ENCODE measurements at regions not wholly inside any gene's neighbourhood (a gene's known extent, or its start where the extent isn't known, plus 50 kb on each side); places are given as distances from the start of the nearest gene placed in this dataset.

GRCh38 chr3:158992463-158992862, 190.6 kb downstream of the MFSD1 start:
- no peaks in the 10 kb centered on the region for H3K4me1 Mint-ChIP-seq
- no peaks in the 10 kb centered on the region for H3K27me3 Mint-ChIP-seq
- no peaks in the 10 kb centered on the region for H3K9me3 Mint-ChIP-seq
- no peak for ATAC-seq (replicated peaks)
- H3K36me3 Mint-ChIP-seq (ENCODE audit: low read depth), result no peaks in the 10 kb centered on the region
- H3K4me3 Mint-ChIP-seq, result no peak overlapping the region
- H3K27ac Mint-ChIP-seq, result no peak overlapping the region

DNA sequence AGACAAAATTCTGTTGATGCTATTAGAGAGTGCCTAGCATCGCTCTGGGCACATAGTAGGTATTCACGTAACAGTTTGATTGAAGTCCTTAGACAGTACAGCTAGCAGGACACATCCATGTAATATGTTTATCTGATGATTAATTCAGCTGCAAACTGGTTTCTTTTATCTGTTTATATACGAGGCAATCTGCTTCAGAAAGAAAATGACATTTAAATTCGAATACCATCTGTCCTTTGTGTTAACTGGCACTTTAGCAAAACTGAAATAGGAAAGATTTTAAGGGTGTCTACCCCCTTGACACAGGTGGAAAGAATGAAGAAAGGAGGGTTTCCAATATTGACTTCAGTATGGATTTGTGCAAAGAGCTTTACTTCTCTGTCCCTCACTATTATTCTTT, 192.5 kb downstream of the MFSD1 start:
- Mint-ChIP-seq H3K4me3 (no peak overlapping the region), H3K9me3 (no peaks in the 10 kb centered on the region), H3K27me3 (no peaks in the 10 kb centered on the region), H3K4me1 (no peaks in the 10 kb centered on the region), H3K36me3 (ENCODE audit: low read depth) (no peaks in the 10 kb centered on the region), H3K27ac (no peak overlapping the region)
- ATAC-seq (replicated peaks), result no peak

DNA sequence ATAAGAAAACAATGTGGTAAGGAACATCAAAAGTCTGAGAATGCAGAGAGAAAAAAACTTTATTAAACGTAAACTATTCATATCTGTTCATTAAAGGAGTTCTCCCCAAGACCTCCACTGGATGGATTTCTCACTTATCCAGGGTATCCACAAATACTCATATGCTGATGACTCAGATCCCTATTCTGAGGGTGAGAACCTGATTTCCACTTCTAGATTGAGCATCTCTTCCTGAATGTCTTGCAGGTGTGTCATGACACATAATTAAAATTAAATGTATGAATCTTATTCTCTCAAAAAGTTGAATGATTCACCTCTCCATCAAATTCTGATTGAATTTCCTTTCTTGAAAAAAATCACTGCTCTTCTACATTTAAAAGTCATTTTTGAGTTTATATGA, 199.9 kb downstream of the MFSD1 start:
- peaks cover 3% of the 10 kb centered on the region for H3K27me3 Mint-ChIP-seq
- no peak overlapping the region for H3K4me3 Mint-ChIP-seq
- no peaks in the 10 kb centered on the region for H3K9me3 Mint-ChIP-seq
- no peak overlapping the region for H3K27ac Mint-ChIP-seq
- no peaks in the 10 kb centered on the region for H3K4me1 Mint-ChIP-seq
- ATAC-seq (replicated peaks), result no peak
- H3K36me3 Mint-ChIP-seq (ENCODE audit: low read depth), result no peaks in the 10 kb centered on the region

DNA sequence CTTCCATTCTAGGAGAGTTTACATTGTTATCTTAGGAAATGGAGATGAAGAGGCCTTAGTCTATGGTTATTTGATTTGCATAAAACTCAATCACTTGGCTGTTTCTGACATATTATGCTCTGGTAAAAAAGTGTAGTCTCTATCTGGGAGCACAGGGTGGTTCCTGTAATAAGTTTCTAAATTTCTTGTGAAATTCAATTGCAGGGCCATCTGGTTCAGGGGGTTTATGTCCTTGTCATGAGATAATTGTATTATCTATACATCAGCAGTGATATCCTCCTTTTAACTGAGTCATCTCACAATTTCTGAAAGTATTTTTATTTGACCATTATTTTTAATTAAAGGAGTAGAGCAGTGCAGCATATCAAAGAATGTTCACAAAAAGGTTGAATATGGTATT, 203.3 kb downstream of the MFSD1 start:
- no peak for ATAC-seq (replicated peaks)
- Mint-ChIP-seq H3K9me3 (peaks cover 5% of the 10 kb centered on the region), H3K27me3 (peaks cover 3% of the 10 kb centered on the region), H3K36me3 (ENCODE audit: low read depth) (no peaks in the 10 kb centered on the region), H3K4me1 (no peaks in the 10 kb centered on the region), H3K27ac (no peak overlapping the region), H3K4me3 (no peak overlapping the region)

DNA sequence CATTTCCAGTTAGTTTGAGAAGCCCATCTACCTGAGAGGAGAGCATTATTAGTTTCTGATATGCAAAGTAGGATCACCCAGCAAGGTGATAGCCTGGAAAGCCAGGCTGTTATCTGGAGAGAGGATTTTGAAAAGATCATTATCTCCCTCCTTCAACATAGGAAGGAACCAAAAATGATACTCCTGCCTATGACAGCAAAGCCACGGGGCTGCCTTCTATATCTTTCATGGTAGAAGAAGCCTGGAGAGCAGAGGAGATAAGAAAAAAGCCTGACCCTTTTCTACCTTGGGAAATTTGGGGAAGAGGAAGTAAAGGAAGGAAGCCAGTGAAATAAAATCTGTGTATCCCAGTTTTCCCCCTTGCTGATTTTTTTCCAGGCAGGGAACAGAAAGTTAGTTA, 205.5 kb downstream of the MFSD1 start:
- H3K9me3 Mint-ChIP-seq, result peaks cover 5% of the 10 kb centered on the region
- no peak overlapping the region for H3K4me3 Mint-ChIP-seq

GRCh38 chr3:159008401-159008800, 206.5 kb downstream of the MFSD1 start:
- no peak for ATAC-seq (replicated peaks)
- no peaks in the 10 kb centered on the region for H3K36me3 Mint-ChIP-seq (ENCODE audit: low read depth)
- no peak overlapping the region for H3K27ac Mint-ChIP-seq
- H3K9me3 Mint-ChIP-seq, result peaks cover 5% of the 10 kb centered on the region
- peaks cover 3% of the 10 kb centered on the region for H3K27me3 Mint-ChIP-seq
- H3K4me1 Mint-ChIP-seq, result no peaks in the 10 kb centered on the region
- H3K4me3 Mint-ChIP-seq, result no peak overlapping the region

More for the DNA sequence above, 205.5 kb downstream of the MFSD1 start:
- ATAC-seq (replicated peaks), result no peak
- Mint-ChIP-seq H3K27me3 (peaks cover 3% of the 10 kb centered on the region), H3K36me3 (ENCODE audit: low read depth) (no peaks in the 10 kb centered on the region), H3K4me1 (no peaks in the 10 kb centered on the region), H3K27ac (no peak overlapping the region)

DNA sequence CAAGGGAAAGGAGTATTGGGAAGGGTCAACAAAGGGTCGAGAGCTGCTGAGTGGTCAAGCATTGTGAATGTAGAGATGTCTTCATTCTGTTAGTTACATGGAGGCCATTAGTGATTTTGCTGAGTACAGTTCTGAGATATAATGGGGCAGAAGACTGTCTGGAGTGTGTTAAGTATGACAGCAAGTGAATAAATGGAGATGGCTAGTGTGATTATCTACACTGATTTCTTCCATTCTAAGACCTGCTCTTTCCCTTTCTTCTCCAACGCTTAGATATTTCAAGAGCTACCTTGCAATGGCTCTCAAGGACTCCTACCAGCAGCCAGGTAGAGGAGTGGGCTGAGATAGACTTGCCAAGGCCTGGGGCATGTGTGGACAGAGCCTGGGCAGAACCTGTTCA, 216.5 kb downstream of the MFSD1 start:
- Mint-ChIP-seq H3K27me3 (no peaks in the 10 kb centered on the region), H3K27ac (no peak overlapping the region), H3K4me3 (no peak overlapping the region), H3K9me3 (peaks cover 5% of the 10 kb centered on the region), H3K36me3 (ENCODE audit: low read depth) (no peaks in the 10 kb centered on the region), H3K4me1 (no peaks in the 10 kb centered on the region)
- no peak for ATAC-seq (replicated peaks)

GRCh38 chr3:159025733-159026132, 223.9 kb downstream of the MFSD1 start:
- Mint-ChIP-seq H3K27ac (no peak overlapping the region), H3K4me1 (no peaks in the 10 kb centered on the region), H3K9me3 (no peaks in the 10 kb centered on the region), H3K36me3 (ENCODE audit: low read depth) (no peaks in the 10 kb centered on the region), H3K4me3 (no peak overlapping the region), H3K27me3 (no peaks in the 10 kb centered on the region)
- ATAC-seq (replicated peaks), result no peak

DNA sequence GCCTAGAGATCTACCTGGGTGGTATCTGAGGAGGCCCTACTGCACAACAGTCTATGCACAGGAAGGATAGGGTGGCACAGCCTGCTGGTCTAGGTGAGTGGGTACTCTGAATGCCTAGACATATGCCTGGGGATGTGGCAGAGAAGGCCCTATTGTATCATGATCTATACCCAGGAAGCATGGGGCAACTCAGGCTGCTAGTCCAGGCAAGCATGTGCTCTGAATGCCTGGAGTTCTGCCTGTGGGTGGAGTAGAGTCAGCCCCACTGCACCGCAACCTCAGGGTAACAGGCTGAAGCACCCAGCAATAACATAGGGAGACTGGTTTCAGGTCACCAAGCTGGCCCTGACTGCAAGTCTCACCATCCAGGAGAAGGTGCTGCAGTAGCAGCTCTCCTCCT, 224.7 kb downstream of the MFSD1 start:
- H3K4me3 Mint-ChIP-seq, result no peak overlapping the region
- H3K27me3 Mint-ChIP-seq, result no peaks in the 10 kb centered on the region
- H3K9me3 Mint-ChIP-seq, result no peaks in the 10 kb centered on the region
- H3K4me1 Mint-ChIP-seq, result no peaks in the 10 kb centered on the region
- H3K27ac Mint-ChIP-seq, result no peak overlapping the region
- no peaks in the 10 kb centered on the region for H3K36me3 Mint-ChIP-seq (ENCODE audit: low read depth)
- no peak for ATAC-seq (replicated peaks)

- H3K4me3 Mint-ChIP-seq, result no peak overlapping the region
- H3K27me3 Mint-ChIP-seq, result no peaks in the 10 kb centered on the region
- ATAC-seq (replicated peaks), result no peak
- H3K4me1 Mint-ChIP-seq, result no peaks in the 10 kb centered on the region
- no peak overlapping the region for H3K27ac Mint-ChIP-seq
- no peaks in the 10 kb centered on the region for H3K9me3 Mint-ChIP-seq
- no peaks in the 10 kb centered on the region for H3K36me3 Mint-ChIP-seq (ENCODE audit: low read depth)
Measured at GRCh38 chr3:159028706-159029105, 226.9 kb downstream of the MFSD1 start.

GRCh38 chr3:159029306-159030026, 227.6 kb downstream of the MFSD1 start:
- no peak for ATAC-seq (replicated peaks)
- H3K4me3 Mint-ChIP-seq, result no peak overlapping the region
- H3K27ac Mint-ChIP-seq, result no peak overlapping the region
- H3K36me3 Mint-ChIP-seq (ENCODE audit: low read depth), result no peaks in the 10 kb centered on the region
- no peaks in the 10 kb centered on the region for H3K4me1 Mint-ChIP-seq
- no peaks in the 10 kb centered on the region for H3K9me3 Mint-ChIP-seq
- no peaks in the 10 kb centered on the region for H3K27me3 Mint-ChIP-seq

DNA sequence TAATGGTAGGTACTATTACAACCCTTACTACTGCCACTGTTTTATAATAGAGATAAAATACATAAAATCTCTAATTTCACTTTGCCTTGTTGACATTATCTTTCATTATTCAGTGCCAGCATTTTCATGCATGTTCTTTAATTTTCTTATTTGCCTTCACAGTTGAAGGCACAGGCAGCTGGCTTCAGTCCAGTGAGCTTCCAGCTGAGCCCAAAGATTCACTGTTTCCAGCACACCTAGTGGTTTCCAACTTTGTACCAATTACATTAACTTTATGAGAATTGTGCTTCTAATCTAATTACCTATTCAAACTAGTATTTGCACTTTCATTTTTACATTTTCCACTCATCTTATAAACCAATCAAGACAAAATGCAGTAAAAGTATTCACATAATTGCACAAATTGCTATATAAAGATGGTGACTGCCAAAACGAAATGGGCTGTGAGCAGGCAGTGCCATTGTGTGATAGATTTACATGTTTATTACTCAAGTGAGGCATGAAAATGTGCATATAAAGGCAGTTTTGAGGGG, 228.3 kb downstream of the MFSD1 start:
- no peaks in the 10 kb centered on the region for H3K9me3 Mint-ChIP-seq
- no peak overlapping the region for H3K4me3 Mint-ChIP-seq
- H3K36me3 Mint-ChIP-seq (ENCODE audit: low read depth), result no peaks in the 10 kb centered on the region
- H3K27me3 Mint-ChIP-seq, result no peaks in the 10 kb centered on the region
- no peaks in the 10 kb centered on the region for H3K4me1 Mint-ChIP-seq
- H3K27ac Mint-ChIP-seq, result no peak overlapping the region
- no peak for ATAC-seq (replicated peaks)

- no peak overlapping the region for H3K4me3 Mint-ChIP-seq
- no peak for ATAC-seq (replicated peaks)
- H3K27me3 Mint-ChIP-seq, result no peaks in the 10 kb centered on the region
- H3K36me3 Mint-ChIP-seq (ENCODE audit: low read depth), result no peaks in the 10 kb centered on the region
- no peak overlapping the region for H3K27ac Mint-ChIP-seq
- no peaks in the 10 kb centered on the region for H3K4me1 Mint-ChIP-seq
- H3K9me3 Mint-ChIP-seq, result no peaks in the 10 kb centered on the region
Measured at GRCh38 chr3:159030886-159031679, 229.2 kb downstream of the MFSD1 start.

DNA sequence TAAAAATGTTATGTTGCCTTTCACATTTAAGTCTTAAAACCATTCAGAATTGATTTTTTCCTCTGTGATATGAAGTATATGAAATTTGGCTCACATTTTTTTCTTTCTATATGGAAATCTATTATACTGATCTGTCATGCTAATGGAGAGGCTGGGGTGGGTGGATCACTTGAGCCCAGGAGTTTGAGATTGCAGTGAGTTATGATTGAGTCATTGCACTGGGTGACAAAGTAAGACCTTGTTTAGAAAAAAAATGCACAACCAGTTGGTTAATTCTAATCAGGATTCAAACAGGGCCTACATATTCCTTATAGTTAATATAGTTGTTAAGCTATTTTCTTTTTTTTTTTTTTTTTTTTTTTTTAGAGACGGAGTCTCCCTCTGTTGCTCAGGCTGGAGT, 230.5 kb downstream of the MFSD1 start:
- H3K36me3 Mint-ChIP-seq (ENCODE audit: low read depth), result no peaks in the 10 kb centered on the region
- H3K27ac Mint-ChIP-seq, result no peak overlapping the region
- H3K27me3 Mint-ChIP-seq, result no peaks in the 10 kb centered on the region
- no peak for ATAC-seq (replicated peaks)
- no peaks in the 10 kb centered on the region for H3K9me3 Mint-ChIP-seq
- H3K4me3 Mint-ChIP-seq, result no peak overlapping the region
- H3K4me1 Mint-ChIP-seq, result no peaks in the 10 kb centered on the region

DNA sequence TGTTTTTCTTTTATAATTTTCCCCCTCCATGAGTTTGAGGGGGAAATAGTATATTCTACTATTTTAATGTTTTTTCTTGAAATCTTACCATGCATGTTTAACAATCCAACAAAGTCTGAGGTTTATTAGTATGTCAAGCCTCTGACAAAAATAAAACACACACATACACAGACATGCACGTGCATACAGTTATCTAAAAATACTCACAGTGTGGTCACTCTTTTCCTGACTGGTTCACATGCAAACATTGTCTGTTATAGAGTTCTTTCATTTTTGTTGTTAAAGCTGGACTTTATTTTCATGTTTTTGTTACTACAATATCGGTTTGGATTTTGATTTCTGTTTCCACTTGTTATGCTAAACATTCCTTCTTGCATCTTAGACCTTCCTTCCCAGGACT, 236.6 kb downstream of the MFSD1 start:
- H3K27ac Mint-ChIP-seq, result no peak overlapping the region
- no peak for ATAC-seq (replicated peaks)
- no peak overlapping the region for H3K4me3 Mint-ChIP-seq
- peaks cover 3% of the 10 kb centered on the region for H3K27me3 Mint-ChIP-seq
- no peaks in the 10 kb centered on the region for H3K9me3 Mint-ChIP-seq
- no peaks in the 10 kb centered on the region for H3K4me1 Mint-ChIP-seq
- H3K36me3 Mint-ChIP-seq (ENCODE audit: low read depth), result no peaks in the 10 kb centered on the region
